GM18868 (cell line): ENCODE measurements at regions not wholly inside any gene's neighbourhood (a gene's known extent, or its start where the extent isn't known, plus 50 kb on each side); places are given as distances from the start of the nearest gene placed in this dataset.
"Not testable (repeated sequence)": the region's sequence is repeated elsewhere in the genome, so short reads cannot be mapped to it uniquely, and the experiment has no call there.

Source experiments
- ATAC-seq: cut with Tn5 transposase; IDR thresholded peaks from one replicate; pipeline ENCODE4 v1.9.1; 2021; ENCODE audit warnings: mild to moderate bottlenecking, moderate library complexity; ENCODE audit not compliant: unreplicated experiment

GRCh38 chr12:59056966-59057365 is 136.7 kb upstream of the LRIG3 start:
- no peak for ATAC-seq

GRCh38 chr12:59055204-59055860 is 135.0 kb upstream of the LRIG3 start:
- ATAC-seq = peak; percentile 72

GRCh38 chr12:59053266-59053899 is 133.1 kb upstream of the LRIG3 start:
- not testable (repeated sequence) for ATAC-seq

- no peak for ATAC-seq
These were observed 126.6 kb upstream of the LRIG3 start for GRCh38 chr12:59046763-59047534.

- no peak for ATAC-seq
These were observed 124.5 kb upstream of the LRIG3 start for GRCh38 chr12:59044791-59045190.

GRCh38 chr12:59041241-59042121 is 121.2 kb upstream of the LRIG3 start:
- no peak for ATAC-seq

GRCh38 chr12:59040656-59041055 is 120.4 kb upstream of the LRIG3 start:
- ATAC-seq = no peak

GRCh38 chr12:59040043-59040442 is 119.7 kb upstream of the LRIG3 start:
- ATAC-seq = no peak

GRCh38 chr12:59039005-59039404 is 118.7 kb upstream of the LRIG3 start:
- no peak for ATAC-seq

GRCh38 chr12:59036973-59037762 is 116.9 kb upstream of the LRIG3 start:
- ATAC-seq = no peak

- ATAC-seq = no peak
These were observed 116.0 kb upstream of the LRIG3 start for GRCh38 chr12:59036347-59036746.

- peak; percentile 66 for ATAC-seq
These were observed 111.0 kb upstream of the LRIG3 start for GRCh38 chr12:59031313-59031712.

- ATAC-seq = no peak
These were observed 110.1 kb upstream of the LRIG3 start for GRCh38 chr12:59030415-59030814.

GRCh38 chr12:59027199-59027598 is 106.9 kb upstream of the LRIG3 start:
- ATAC-seq = no peak

- no peak for ATAC-seq
These were observed 103.6 kb upstream of the LRIG3 start for GRCh38 chr12:59023861-59024424.

- ATAC-seq = no peak
These were observed 100.0 kb upstream of the LRIG3 start for GRCh38 chr12:59020073-59020946.

GRCh38 chr12:59014885-59015284 is 94.6 kb upstream of the LRIG3 start:
- no peak for ATAC-seq

GRCh38 chr12:59010941-59011340 is 90.6 kb upstream of the LRIG3 start:
- ATAC-seq = no peak

- ATAC-seq = no peak
These were observed 89.8 kb upstream of the LRIG3 start for GRCh38 chr12:59010118-59010517.
